ENCODE measurements at regions not wholly inside any gene's neighbourhood (a gene's known extent, or its start where the extent isn't known, plus 50 kb on each side); places are given as distances from the start of the nearest gene placed in this dataset.

- TF ChIP-seq POLR2AphosphoS5 (IDR thresholded peaks at IDR 0.05; ENCODE audit: low read depth, low read length) (no peak), TAF1 (IDR thresholded peaks at IDR 0.05; ENCODE audit: borderline replicate concordance, insufficient read depth, low read length) (no peak)
- TF ChIP-seq, protein P1, sequence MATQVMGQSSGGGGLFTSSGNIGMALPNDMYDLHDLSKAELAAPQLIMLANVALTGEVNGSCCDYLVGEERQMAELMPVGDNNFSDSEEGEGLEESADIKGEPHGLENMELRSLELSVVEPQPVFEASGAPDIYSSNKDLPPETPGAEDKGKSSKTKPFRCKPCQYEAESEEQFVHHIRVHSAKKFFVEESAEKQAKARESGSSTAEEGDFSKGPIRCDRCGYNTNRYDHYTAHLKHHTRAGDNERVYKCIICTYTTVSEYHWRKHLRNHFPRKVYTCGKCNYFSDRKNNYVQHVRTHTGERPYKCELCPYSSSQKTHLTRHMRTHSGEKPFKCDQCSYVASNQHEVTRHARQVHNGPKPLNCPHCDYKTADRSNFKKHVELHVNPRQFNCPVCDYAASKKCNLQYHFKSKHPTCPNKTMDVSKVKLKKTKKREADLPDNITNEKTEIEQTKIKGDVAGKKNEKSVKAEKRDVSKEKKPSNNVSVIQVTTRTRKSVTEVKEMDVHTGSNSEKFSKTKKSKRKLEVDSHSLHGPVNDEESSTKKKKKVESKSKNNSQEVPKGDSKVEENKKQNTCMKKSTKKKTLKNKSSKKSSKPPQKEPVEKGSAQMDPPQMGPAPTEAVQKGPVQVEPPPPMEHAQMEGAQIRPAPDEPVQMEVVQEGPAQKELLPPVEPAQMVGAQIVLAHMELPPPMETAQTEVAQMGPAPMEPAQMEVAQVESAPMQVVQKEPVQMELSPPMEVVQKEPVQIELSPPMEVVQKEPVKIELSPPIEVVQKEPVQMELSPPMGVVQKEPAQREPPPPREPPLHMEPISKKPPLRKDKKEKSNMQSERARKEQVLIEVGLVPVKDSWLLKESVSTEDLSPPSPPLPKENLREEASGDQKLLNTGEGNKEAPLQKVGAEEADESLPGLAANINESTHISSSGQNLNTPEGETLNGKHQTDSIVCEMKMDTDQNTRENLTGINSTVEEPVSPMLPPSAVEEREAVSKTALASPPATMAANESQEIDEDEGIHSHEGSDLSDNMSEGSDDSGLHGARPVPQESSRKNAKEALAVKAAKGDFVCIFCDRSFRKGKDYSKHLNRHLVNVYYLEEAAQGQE (IDR thresholded peaks at IDR 0.05; ENCODE audit: insufficient read depth in 1 of 2, low read depth in 2 of 2, low read length in 2 of 2) = no peak
These were observed 119.9 kb downstream of the MIAT start for GRCh38 chr22:26777156-26777801.

Measured in PFSK-1 (cell line).